HG02840 (cell line): ENCODE measurements at regions not wholly inside any gene's neighbourhood (a gene's known extent, or its start where the extent isn't known, plus 50 kb on each side); places are given as distances from the start of the nearest gene placed in this dataset.
"Not testable (repeated sequence)": the region's sequence is repeated elsewhere in the genome, so short reads cannot be mapped to it uniquely, and the experiment has no call there.

Experiments
- ATAC-seq: cut with Tn5 transposase; IDR thresholded peaks from one replicate; pipeline ENCODE4 v1.9.1; 2021; ENCODE audit warnings: mild to moderate bottlenecking, moderate library complexity, moderate number of reproducible peaks; ENCODE audit not compliant: unreplicated experiment, low FRiP score

DNA sequence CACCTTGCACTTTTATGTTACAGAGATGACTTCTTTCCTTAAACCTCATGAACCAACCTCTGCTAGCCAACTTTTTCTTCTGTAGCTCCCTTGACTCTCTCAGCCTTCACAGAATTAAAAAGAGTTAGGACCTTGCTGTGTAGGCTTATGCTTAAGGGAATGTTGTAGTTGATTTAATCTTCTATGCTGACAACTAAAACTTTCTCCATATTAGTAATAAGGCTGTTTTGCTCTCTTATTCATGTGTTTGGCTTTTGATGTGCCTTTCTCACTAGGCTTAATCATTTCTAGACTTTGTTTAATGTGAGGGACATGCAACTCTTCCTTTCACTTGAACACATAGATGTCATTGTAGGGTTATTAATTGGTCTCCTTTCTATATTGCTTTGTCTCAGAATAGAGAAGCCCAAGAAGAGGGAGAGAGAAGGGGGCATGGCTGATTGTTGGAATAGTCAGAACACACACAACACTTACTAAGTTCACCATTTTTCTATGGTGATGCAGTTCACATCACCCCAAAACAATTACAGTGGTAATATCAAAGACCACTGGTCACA, 509.5 kb downstream of the UQCRFS1 start:
- ATAC-seq = no peak

DNA sequence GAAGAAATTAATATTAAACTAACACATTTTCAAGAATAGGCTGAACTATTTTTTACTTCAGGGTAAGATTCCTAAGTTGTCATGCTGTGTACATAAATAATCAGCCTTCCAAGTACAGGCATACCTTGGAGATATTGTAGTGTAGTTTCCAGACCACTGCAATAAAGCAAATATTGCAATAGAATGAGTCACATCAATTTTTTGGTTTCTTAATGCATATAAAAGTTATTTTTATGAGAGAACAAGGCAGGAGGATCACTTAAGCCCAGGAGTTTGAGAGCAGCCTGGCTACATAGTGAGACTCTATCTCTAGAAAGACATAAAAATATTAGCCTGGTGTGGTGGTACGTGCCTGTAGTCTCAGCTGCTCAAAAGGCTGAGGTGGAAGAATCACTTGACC, 511.5 kb downstream of the UQCRFS1 start:
- ATAC-seq = no peak

DNA sequence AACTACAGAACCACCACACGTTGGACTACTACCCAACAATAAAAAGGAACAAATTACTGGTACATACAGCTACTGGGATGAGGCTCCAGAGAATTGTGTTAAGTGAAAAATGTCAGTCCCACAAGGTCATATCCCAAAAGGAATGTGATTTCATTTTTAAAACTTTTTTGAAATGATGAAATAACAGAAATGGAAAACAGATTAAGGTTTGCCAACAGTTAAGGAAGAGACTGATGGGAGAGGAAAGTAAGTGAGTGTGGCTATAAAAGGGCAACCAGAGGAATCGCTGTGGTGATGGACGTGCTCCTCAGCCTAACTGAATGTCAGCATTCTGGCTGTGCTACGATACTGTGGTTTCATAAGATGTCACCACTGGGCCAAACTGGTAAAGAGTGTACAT, 512.8 kb downstream of the UQCRFS1 start:
- ATAC-seq = no peak

DNA sequence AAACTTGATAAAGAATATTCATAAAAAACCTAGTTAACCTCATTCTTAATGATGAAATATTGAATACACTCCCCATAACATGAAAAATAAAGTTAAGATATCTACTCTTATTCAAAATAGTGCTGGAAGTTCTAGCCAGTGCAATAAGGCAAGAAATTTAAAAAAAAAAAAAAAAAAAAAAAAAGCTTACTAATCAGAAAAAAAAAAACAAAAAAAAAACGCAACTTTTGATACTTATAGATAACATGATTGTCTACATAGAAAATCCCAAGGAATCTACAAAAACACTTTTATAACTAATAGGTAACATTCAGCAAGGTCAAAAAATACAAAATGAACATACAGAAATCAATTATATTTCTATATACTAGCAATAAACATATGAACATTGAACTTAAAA, 515.6 kb downstream of the UQCRFS1 start:
- no peak for ATAC-seq

DNA sequence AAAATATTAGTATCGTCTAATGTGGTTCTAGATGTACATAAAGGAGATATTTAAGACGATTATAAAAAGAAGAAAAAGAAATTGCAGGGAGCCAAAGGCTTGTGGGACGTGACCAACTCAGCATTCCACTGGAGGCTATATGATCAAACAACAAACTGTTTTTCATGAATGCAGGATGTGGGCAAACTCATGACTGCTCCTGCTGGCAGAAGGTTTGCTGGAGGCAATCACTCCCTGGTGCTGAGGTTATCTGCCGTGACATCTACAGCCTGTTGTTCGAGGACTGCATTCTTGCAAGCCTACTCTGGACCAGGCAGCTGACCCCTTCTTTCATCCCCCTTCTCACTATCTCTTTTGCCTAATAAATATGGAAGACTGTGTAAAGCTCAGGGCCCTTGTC, 518.1 kb downstream of the UQCRFS1 start:
- ATAC-seq = no peak

DNA sequence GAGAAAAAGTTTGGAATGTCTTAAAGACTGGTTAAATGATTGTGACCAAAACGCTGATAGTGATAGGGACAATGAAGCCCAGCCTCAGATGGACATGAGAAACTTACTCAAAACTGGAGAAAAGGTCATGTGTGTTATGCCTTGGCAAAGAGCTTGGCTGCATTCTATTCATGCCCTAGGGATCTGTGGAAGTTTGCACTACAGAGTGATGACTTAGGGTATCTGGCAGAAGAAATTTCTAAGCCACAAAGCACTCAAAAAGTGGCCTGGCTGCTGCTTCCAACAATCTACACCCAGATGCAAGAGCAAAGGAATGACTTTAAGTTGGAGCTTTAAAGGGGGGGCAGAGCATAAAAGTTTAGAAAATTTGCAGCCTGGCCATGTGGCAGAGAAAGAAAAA, 521.3 kb downstream of the UQCRFS1 start:
- ATAC-seq = no peak

DNA sequence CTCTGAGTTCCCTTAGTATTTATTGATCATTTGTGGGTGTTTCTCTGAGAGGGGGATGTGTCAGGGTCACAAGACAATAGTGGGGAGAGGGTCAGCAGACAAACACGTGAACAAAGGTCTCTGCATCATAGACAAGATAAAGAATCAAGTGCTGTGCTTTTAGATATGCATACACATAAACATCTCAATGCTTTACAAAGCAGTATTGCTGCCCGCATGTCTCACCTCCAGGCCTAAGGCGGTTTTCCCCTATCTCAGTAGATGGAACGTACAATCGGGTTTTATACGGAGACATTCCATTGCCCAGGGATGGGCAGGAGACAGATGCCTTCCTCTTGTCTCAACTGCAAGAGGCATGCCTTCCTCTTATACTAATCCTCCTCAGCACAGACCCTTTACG, 523.5 kb downstream of the UQCRFS1 start:
- not testable (repeated sequence) for ATAC-seq

DNA sequence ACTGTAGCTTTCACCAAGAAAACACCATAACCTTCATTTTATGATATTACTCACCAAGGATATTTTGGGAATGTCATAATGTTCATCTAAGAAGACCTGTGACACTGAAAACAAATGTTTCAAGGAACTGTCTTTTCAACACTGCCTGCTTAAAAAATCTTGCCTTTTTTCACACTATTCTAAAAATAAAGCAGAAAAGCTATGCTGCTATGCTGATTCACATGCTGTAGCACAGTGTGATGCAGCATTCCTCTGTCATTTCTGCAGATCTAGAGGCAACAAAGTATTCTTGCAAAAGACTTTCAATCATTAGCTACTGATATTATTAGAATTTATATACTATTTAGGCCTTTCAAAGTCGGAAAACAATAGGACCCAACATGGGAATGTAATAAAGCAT, 525.7 kb downstream of the UQCRFS1 start:
- ATAC-seq = no peak

DNA sequence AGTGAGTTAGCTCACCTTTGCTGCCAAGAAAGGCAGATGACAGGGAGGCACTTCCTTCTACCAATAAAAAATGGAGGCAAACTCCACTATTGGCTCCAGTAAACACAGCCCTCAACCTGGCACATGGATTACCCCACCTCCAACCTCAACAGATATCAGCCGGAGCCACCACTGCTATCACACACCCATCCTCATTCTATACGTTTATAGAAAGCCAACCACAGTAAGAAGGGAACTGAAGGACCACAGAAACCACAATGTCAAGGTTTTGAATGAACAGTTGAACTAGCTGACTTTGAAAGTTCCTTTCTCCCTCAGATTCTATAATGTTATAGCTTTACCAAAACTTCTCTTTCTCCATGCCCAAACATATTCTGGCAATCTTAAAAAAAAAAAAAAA, 526.2 kb downstream of the UQCRFS1 start:
- no peak for ATAC-seq

DNA sequence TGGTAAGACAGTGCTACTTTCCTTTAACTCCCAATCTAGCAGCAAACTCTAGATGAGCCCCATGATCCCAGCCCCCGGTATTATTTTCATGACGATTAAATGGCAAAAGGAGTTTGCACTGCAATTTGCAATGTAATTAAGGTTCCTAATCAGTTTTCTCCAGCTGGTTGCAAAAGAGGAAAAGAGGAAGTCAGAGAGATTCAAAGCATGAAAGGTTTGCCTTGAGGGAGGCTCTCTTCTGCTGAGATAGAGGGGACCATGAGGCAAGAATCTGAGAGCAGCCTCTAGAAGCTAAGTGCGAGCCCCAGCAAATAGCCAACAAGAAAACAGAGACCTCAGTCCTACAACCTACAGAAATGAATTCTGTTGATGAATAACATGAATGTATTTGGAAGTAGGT, 527.1 kb downstream of the UQCRFS1 start:
- ATAC-seq = no peak

DNA sequence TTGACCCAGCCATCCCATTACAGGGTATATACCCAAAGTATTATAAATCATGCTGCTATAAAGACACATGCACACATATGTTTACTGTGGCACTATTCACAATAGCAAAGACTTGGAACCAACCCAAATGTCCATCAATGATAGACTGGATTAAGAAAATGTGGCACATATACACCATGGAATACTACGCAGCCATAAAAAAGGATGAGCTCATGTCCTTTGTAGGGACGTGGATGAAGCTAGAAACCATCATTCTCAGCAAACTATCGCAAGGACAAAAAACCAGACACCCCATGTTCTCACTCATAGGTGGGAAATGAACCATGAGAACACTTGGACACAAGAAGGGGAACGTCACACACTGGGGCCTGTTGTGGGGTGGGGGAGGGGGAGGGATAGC, 527.9 kb downstream of the UQCRFS1 start:
- not testable (repeated sequence) for ATAC-seq

DNA sequence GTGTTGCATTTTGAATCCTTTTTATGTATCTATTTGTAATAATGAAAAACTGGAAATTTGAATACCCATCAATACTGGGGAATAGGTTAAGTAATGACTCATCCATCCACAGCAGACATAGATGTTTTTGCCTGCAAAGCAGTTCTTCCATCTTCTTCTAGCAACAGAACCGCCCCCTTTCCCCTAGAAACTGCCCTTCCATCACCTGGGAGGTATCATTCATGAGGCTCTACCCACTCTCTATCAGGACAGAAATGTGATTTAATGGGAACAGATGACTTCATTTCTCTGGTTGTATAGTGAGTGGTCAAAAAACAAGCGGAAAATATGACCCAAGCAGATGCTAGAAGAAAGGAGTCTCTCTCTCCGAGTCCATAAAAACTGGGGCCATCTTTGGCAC, 532.8 kb downstream of the UQCRFS1 start:
- ATAC-seq = no peak

DNA sequence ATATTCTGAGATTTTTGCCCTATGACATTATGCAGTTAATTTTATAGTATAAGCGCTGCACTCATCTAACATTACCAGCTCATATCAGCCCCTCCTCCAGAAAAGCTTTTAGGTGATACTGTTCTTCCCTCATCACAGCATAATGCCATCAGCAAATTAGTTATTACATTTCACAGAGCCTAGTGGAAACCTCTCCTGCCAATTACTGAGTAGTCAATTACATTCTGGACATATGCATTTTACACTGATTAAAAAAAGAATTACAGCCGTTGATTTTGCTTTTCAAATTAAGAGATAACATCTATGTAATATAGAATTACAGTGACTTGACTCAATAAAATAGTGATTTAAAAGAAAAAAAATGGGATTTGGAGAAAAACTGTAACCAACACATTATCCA, 542.1 kb downstream of the UQCRFS1 start:
- no peak for ATAC-seq

DNA sequence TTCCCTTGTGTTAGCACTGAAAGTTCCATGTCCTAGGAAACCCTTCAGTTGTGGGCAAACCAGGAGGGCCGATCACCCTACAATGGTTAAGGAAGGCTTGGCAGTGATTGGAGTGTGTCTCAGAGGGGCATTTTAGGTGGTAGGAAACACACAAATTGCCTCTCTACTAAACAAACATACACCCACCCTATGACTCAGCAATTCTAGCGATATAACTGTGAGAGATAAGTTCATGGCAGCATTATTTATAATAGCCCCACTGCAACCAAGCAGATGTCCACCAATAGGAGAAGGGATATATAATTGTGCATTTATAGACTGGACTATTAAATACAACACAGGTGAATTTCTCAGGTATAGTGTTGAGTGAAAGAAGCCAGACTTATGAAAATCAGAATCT, 543.1 kb downstream of the UQCRFS1 start:
- no peak for ATAC-seq

DNA sequence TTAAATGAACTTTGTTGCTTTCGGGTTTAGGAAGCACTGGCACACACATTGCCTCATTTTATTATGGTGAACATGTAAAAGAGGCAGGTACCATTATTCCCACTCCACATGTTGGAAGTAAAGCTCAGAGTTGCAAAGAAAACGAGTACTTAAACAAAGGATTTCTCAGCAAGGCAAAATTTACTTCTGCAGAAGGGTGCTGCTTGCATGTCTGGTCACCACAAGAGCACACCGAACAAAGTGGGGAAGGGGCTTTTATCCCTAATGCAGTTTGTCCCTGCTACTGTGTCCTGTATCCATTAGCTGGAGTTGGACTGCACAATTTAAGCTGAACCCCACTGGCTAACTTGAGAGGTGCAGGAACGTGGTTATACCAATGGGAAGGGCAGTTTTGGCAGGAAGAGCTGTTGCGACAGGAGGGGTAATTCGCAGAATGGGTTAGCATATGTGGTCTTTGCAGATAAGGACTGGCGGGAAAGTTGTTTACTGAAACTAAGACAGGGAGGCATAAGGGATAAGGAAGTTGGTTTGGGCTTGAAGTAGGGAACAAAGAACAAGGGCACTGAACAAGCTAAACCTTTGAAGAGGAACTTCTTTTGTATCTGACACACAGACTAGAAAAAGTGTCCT, 545.5 kb downstream of the UQCRFS1 start:
- no peak for ATAC-seq

DNA sequence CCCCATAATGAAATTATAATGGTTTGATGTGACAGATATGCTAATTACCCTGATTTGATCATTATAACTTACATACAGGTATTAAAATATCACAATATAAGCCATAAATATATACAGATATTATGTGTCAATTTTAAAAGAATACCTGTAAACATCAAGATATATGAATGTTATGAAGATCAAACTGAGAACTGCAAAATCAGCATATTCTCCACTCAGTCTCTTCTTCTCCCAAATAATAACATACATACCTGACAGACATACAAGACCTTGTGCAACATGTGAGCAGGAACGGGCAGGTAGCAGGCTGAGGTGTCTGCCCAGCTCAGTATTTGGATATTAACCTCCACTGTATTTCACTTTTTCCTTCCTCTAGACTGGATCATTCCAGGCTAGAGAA, 547.2 kb downstream of the UQCRFS1 start:
- ATAC-seq = no peak

DNA sequence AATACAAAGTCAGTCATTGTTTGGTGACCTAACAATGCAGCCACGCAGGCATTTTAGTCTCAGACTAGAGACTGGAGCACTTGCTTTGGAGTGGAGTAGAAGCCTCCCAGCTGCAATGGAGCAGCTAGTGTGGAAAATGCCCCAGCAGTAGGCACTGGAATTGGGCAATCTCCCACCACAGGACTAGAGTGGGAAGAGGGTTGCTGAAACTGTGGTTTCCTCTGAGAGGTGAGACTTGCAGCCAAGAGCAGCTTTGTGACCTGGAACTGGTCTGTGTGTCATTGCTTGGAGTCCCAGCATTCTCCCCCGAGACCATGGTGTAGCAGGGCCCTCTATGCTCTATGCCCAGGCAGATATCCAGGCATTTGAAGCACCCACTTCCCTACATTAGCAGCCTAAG, 556.3 kb downstream of the UQCRFS1 start:
- ATAC-seq = no peak

DNA sequence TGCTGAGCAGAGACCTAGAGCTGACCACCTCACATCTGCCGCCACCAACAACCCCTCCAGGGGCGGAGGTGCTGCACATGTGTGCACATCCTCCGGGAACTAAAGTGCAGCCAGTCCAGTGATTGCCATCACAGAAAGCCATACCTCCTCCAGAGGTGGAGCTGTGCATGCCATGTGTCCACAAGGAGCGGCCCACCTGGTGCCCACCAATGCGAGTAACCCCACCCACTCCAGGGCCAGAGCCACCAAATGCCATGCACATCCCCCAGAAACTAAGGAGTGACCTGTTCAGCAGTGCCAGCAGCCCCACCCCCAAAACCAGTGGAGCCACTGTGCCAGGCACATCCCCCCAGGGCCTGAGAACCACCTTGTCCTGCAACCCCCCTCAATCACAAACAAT, 557.9 kb downstream of the UQCRFS1 start:
- no peak for ATAC-seq

DNA sequence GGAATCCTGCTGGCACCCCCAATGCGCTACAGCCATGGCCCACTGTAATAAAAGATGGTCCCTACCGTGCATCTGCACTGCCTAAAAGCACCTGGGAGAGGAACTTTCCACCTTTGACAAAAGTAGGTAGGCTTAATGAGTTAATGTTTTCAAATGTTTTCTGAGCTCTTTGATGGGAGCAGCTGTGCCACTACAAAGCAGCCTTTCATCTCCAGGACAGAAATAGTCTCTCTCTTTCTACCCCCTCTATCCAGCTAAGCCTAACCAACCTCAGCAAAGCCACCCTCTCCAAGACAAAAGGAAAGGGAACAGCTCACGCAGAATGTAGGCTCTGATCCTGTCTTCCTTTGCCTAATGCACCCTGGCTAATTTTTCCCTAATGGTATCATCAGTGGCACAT, 560.2 kb downstream of the UQCRFS1 start:
- no peak for ATAC-seq

DNA sequence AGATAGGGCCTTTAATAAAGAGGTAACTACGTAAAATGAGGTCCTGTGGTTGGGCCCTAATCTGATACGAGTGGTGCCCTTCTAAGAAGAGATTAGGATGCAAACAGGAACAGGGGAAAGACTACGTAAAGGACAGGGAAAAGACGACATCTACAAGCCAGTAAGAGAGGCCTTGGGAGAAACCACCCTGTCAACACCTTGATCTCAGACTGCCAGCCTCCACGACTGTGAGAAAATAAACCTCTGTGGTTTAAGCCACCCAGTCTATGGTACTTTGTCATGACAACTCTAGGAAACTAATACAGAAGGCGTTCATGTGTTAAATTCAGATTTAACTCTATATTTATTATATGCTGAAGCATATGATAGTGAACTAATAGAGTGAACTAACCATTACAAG, 566.3 kb downstream of the UQCRFS1 start:
- no peak for ATAC-seq

DNA sequence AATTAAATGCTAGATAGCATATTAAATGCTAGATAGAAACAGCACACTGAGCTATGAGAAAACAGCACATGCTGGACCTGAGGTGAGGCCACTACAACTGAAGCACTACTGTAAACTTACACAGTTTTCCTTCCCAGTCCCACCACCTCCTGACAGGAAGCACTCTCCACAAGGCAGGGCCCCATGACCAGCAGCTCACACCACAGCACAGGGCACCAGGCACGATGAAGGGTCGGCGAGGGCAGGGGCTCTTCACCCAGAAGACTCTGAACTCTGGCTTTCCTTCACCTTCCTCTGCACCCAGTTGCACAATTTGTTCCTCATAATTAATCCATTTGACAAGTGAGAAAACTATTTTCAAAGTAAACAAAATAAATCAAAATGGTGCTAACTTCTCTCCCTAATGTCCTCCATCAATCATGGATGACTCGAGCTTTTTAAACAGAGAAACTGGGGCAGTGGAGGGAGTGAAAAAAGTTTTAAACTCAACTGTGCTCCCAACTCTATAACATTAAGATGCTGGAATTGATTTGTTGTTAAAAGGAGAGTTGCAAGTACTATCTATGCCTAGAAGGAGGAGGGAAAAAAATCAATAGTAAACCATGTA, 568.7 kb downstream of the UQCRFS1 start:
- no peak for ATAC-seq
